B cell (primary cell): ENCODE measurements at regions not wholly inside any gene's neighbourhood (a gene's known extent, or its start where the extent isn't known, plus 50 kb on each side); places are given as distances from the start of the nearest gene placed in this dataset.

ENCODE experiments used
- ATAC-seq: fragments of 200-7000 bp; cut with Tn5 transposase; one replicate; pipeline ENCODE4 v1.10.0; 2021; ENCODE audit warnings: low read depth, mild to moderate bottlenecking, moderate number of reproducible peaks, moderate library complexity
- CTCF ChIA-PET: fragments of 350-600 bp; sonication (Branson Sonifier 250); formaldehyde crosslinking; loops from one replicate; lab custom pipeline; 2021; ENCODE audit warnings: antibody characterized with exemption, inconsistent platforms; lab: Charles Lee
- POLR2A ChIA-PET: fragments of 350-600 bp; sonication (Branson Sonifier 250); formaldehyde crosslinking; loops from one replicate; lab custom pipeline; 2021; ENCODE audit warnings: antibody characterized with exemption; lab: Charles Lee
- DNase-seq: peaks from one replicate; pipeline ENCODE4 v3.0.0; 2013
- H2AFZ ChIP-seq: 2 replicates; pipeline ENCODE4 v1.6.1; 2012; ENCODE audit warnings: mild to moderate bottlenecking, low read depth, low read length; ENCODE audit not compliant: insufficient read depth, poor library complexity, severe bottlenecking
- H3K27ac ChIP-seq, 2 donors: 1 replicate in 1 of 2; 2 replicates in 1 of 2; pipeline ENCODE4 v1.5.1; 2012 to 2013; ENCODE audit warnings: low read length in 2 of 2, mild to moderate bottlenecking in 2 of 2, moderate library complexity in 1 of 2
- H3K27me3 ChIP-seq, 4 experiments: fragments of 200-600 bp in 1 of 4; sonication (generic) in 1 of 4; replicated peaks in 1 of 4; 1 replicate in 2 of 4; 2 replicates in 2 of 4; pipeline versions ENCODE4 v1.6.1 to v1.7.0; 2013 to 2016; ENCODE audit warnings: low read length in 3 of 4, mild to moderate bottlenecking in 2 of 4, mixed read lengths in 1 of 4, moderate library complexity in 1 of 4; ENCODE audit not compliant: insufficient read depth in 4 of 4, control insufficient read depth in 3 of 4; ENCODE audit errors: control extremely low read depth in 1 of 4
- H3K36me3 ChIP-seq, 2 experiments: replicated peaks in 1 of 2; 1 replicate in 1 of 2; 2 replicates in 1 of 2; pipeline versions ENCODE4 v1.6.1 to v1.7.1; 2013; ENCODE audit warnings: low read length in 1 of 2; ENCODE audit not compliant: insufficient read depth in 2 of 2, control insufficient read depth in 1 of 2; ENCODE audit errors: control extremely low read depth in 1 of 2, extremely low read depth in 1 of 2
- H3K4me1 ChIP-seq, 2 donors: fragments of 200-600 bp in 1 of 2; sonication (generic) in 1 of 2; 1 replicate in 1 of 2; 2 replicates in 1 of 2; pipeline versions ENCODE4 v1.5.1 to v1.6.1; 2013 to 2017; ENCODE audit warnings: low read length in 2 of 2; ENCODE audit not compliant: control insufficient read depth in 2 of 2, insufficient read depth in 2 of 2
- H3K4me2 ChIP-seq: replicated peaks from 2 replicates; pipeline ENCODE3; 2012; ENCODE audit warnings: mild to moderate bottlenecking, low read depth, low read length; ENCODE audit not compliant: poor library complexity, severe bottlenecking
- H3K4me3 ChIP-seq, 5 experiments: fragments of 200-600 bp in 1 of 5; sonication (generic) in 1 of 5; 1 replicate in 3 of 5; 2 replicates in 2 of 5; pipeline versions ENCODE4 v1.5.1 to v1.7.0; 2011 to 2016; ENCODE audit warnings: low read length in 4 of 5, mild to moderate bottlenecking in 4 of 5, low read depth in 2 of 5, control low read depth in 1 of 5, moderate library complexity in 1 of 5; ENCODE audit not compliant: insufficient read depth in 1 of 5; ENCODE audit errors: control extremely low read depth in 1 of 5, extremely low read depth in 1 of 5
- H3K79me2 ChIP-seq: fragments of 200-600 bp; sonication (generic); one replicate; pipeline ENCODE4 v1.6.0; 2016; ENCODE audit warnings: low read length; ENCODE audit not compliant: control insufficient read depth, insufficient read depth
- H3K9ac ChIP-seq: fragments of 200-600 bp; sonication (generic); 2 replicates; pipeline ENCODE4 v1.6.1; 2017; ENCODE audit warnings: mild to moderate bottlenecking, low read length, moderate library complexity
- H3K9me3 ChIP-seq, 3 donors: one replicate each; pipeline versions ENCODE4 v1.6.1 to v1.7.1; 2013; ENCODE audit warnings: low read length in 2 of 3; ENCODE audit not compliant: control insufficient read depth in 2 of 3, insufficient read depth in 1 of 3; ENCODE audit errors: control extremely low read depth in 1 of 3
- H4K20me1 ChIP-seq: 2 replicates; pipeline ENCODE4 v1.6.0; 2012; ENCODE audit warnings: mild to moderate bottlenecking, low read length; ENCODE audit not compliant: insufficient read depth, control insufficient read depth, poor library complexity, severe bottlenecking
- H3K27ac Mint-ChIP-seq: one replicate; pipeline ENCODE4 v1.8.0; 2021; ENCODE audit warnings: mixed read lengths
- H3K27me3 Mint-ChIP-seq: one replicate; pipeline ENCODE4 v1.8.0; 2021; ENCODE audit warnings: mixed read lengths
- H3K4me1 Mint-ChIP-seq: one replicate; pipeline ENCODE4 v1.8.0; 2021; ENCODE audit warnings: mixed read lengths
- H3K4me3 Mint-ChIP-seq: one replicate; pipeline ENCODE4 v1.8.0; 2021; ENCODE audit warnings: mixed read lengths
- H3K9me3 Mint-ChIP-seq: one replicate; pipeline ENCODE4 v1.8.0; 2022; ENCODE audit warnings: mixed read lengths; ENCODE audit not compliant: insufficient read depth
- EZH2 ChIP-seq: IDR thresholded peaks from 2 replicates; pipeline ENCODE4 v1.6.1; 2012; ENCODE audit warnings: borderline replicate concordance, low read depth, mild to moderate bottlenecking, moderate library complexity, low read length; ENCODE audit not compliant: insufficient read depth, poor library complexity, severe bottlenecking
- WGBS: methylation state at CpG from one replicate; pipeline ENCODE4 v1.1.5; 2013; ENCODE audit warnings: missing lambda C conversion rate; ENCODE audit not compliant: insufficient coverage; 5-methylcytosine and 5-hydroxymethylcytosine counted together
- intact Hi-C: fragments of 100-400 bp; cut with micrococcal nuclease; formaldehyde crosslinking; loops from one replicate; pipeline ENCODE4 v1.10.0; 2022
- TF ChIP-seq, protein P1 (sequence below): fragments of 200-600 bp; IDR thresholded peaks from one replicate; pipeline ENCODE4 v1.8.0; 2022; ENCODE audit warnings: antibody characterized with exemption, mild to moderate bottlenecking

DNA sequence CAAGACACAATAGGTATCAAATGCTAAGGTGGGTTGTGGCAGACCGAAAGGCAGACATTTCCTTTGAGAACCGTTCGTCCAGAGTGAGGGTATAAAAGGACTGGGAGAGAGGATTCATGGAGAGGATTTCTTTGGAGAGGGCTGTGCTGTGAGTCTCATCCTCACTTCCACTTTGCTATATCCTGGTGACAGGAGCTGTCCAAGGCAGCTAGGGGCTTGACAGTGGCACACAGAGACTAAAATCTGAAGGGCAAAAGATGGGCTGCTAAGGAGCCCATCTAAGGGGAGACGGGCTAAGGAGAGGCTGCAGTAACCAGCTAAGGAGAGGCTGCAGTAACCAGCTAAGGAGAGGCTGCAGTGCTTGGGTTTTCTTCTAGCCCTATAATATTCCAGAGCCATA, 214.0 kb upstream of the ADRA1B start:
- TF ChIP-seq EZH2, result no peak
- 94% methylated on average over 2 of the region's 4 CpGs for WGBS
- Histone ChIP-seq H4K20me1 (no peaks in the 10 kb centered on the region), H3K4me2 (no peak overlapping the region), H3K4me3 (no peak overlapping the region), H3K9me3 (no peaks in the 10 kb centered on the region), H2AFZ (no peak overlapping the region), H3K36me3 (no peaks in the 10 kb centered on the region), H3K27me3 (no peaks in the 10 kb centered on the region), H3K27ac (no peak overlapping the region), H3K79me2 (no peaks in the 10 kb centered on the region), H3K9ac (no peak overlapping the region), H3K4me1 (no peaks in the 10 kb centered on the region)
- no peak overlapping the region for H3K27ac Mint-ChIP-seq
- DNase-seq (no peak), ATAC-seq (no peak)
- no peak overlapping the region for H3K4me3 Mint-ChIP-seq
- ChIA-PET POLR2A (no interaction called here), CTCF (no interaction called here)
- intact Hi-C loops, result no loop called here
- H3K27me3 Mint-ChIP-seq, result peaks cover 24% of the 10 kb centered on the region
- H3K4me1 Mint-ChIP-seq, result peaks cover 4% of the 10 kb centered on the region
- H3K9me3 Mint-ChIP-seq, result peaks cover 4% of the 10 kb centered on the region

DNA sequence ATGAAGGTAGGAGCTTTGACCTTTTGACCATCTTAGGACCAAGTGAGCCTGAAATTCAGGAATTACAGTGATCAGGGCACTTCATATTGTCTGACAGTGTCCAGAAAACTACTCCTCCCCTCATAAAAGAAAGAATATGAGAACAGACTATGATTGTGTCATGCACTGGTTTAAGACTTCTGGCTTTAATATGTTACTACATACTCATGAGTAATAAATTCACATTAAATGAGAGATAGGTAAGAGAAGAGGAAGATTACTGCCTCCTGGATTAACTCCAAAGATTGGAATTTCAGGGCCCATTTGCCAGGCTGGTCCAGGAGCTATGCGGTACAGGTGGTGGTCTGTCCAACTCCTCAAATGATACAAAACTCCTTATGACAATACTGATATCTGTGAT, 213.5 kb upstream of the ADRA1B start:
- Histone ChIP-seq H3K4me1 (no peaks in the 10 kb centered on the region), H3K36me3 (no peaks in the 10 kb centered on the region), H3K27ac (no peak overlapping the region), H3K4me2 (no peak overlapping the region), H3K9me3 (peaks cover 0 to 2% (median 0%) of the 10 kb centered on the region in 3 donors), H3K9ac (no peak overlapping the region), H3K4me3 (no peak overlapping the region), H3K27me3 (no peaks in the 10 kb centered on the region), H3K79me2 (no peaks in the 10 kb centered on the region), H2AFZ (no peak overlapping the region), H4K20me1 (no peaks in the 10 kb centered on the region)
- WGBS, result no CpG with 5 or more reads among the region's 1 CpG
- ChIA-PET CTCF (no interaction called here), POLR2A (no interaction called here)
- intact Hi-C loops, result no loop called here
- H3K4me3 Mint-ChIP-seq, result no peak overlapping the region
- peaks cover 4% of the 10 kb centered on the region for H3K9me3 Mint-ChIP-seq
- H3K27me3 Mint-ChIP-seq, result peaks cover 29% of the 10 kb centered on the region
- TF ChIP-seq EZH2, result no peak
- TF ChIP-seq, protein P1, sequence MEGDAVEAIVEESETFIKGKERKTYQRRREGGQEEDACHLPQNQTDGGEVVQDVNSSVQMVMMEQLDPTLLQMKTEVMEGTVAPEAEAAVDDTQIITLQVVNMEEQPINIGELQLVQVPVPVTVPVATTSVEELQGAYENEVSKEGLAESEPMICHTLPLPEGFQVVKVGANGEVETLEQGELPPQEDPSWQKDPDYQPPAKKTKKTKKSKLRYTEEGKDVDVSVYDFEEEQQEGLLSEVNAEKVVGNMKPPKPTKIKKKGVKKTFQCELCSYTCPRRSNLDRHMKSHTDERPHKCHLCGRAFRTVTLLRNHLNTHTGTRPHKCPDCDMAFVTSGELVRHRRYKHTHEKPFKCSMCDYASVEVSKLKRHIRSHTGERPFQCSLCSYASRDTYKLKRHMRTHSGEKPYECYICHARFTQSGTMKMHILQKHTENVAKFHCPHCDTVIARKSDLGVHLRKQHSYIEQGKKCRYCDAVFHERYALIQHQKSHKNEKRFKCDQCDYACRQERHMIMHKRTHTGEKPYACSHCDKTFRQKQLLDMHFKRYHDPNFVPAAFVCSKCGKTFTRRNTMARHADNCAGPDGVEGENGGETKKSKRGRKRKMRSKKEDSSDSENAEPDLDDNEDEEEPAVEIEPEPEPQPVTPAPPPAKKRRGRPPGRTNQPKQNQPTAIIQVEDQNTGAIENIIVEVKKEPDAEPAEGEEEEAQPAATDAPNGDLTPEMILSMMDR, result no peak
- H3K27ac Mint-ChIP-seq, result no peak overlapping the region
- peaks cover 4% of the 10 kb centered on the region for H3K4me1 Mint-ChIP-seq
- DNase-seq (no peak), ATAC-seq (no peak)
